Gastrocnemius medialis (tissue), 4 donors: ENCODE measurements at regions not wholly inside any gene's neighbourhood (a gene's known extent, or its start where the extent isn't known, plus 50 kb on each side); places are given as distances from the start of the nearest gene placed in this dataset.

ENCODE experiments used
- ATAC-seq, 2 donors: fragments of 150-250 bp; one replicate each; pipeline ENCODE4 v1.9.1; 2016
- DNase-seq, 2 donors: peaks; one replicate each; pipeline ENCODE4 v3.0.0-alpha.2; 2019
- H3K27ac ChIP-seq, 4 donors: fragments of 200-600 bp; sonication (generic); 1 replicate in 1 of 4; 2 replicates in 3 of 4; pipeline ENCODE4 v1.5.1; 2016 to 2018; ENCODE audit warnings: mild to moderate bottlenecking in 2 of 4, moderate library complexity in 1 of 4
- H3K27me3 ChIP-seq, 3 donors: fragments of 200-600 bp; sonication (generic) in 2 of 3; 1 replicate in 1 of 3; 2 replicates in 2 of 3; pipeline versions ENCODE4 v1.5.1 to v1.6.0; 2016 to 2019; ENCODE audit warnings: mild to moderate bottlenecking in 1 of 3, moderate library complexity in 1 of 3
- H3K36me3 ChIP-seq, 2 donors: fragments of 200-600 bp; sonication (generic) in 1 of 2; one replicate each; pipeline ENCODE4 v1.5.1; 2017 to 2018
- H3K4me1 ChIP-seq, 2 donors: fragments of 200-600 bp; sonication (generic) in 1 of 2; one replicate each; pipeline ENCODE4 v1.5.1; 2016 to 2017; ENCODE audit warnings: mild to moderate bottlenecking in 2 of 2
- H3K4me3 ChIP-seq, 4 donors: fragments of 200-600 bp; sonication (generic) in 3 of 4; 1 replicate in 1 of 4; 2 replicates in 3 of 4; pipeline ENCODE4 v1.5.1; 2016 to 2019; ENCODE audit warnings: mild to moderate bottlenecking in 2 of 4
- H3K9me3 ChIP-seq, 3 donors: fragments of 200-600 bp; sonication (generic) in 2 of 3; 1 replicate in 1 of 3; 2 replicates in 2 of 3; pipeline ENCODE4 v1.5.1; 2016 to 2019
- POLR2A ChIP-seq, 2 donors: fragments of 450-650 bp; IDR thresholded peaks; one replicate each; pipeline ENCODE4 v1.6.1; 2017; ENCODE audit warnings: antibody characterized with exemption in 2 of 2, mild to moderate bottlenecking in 2 of 2, moderate library complexity in 2 of 2
- in situ Hi-C, 4 donors: fragments of 200-750 bp; cut with MboI; loops; one replicate each; pipeline versions ENCODE4 v1.15.0 to v1.8.0; 2017; ENCODE audit warnings: low sequenced_read_pairs in 4 of 4
- intact Hi-C: fragments of 100-400 bp; cut with DNase I; formaldehyde crosslinking; loops from one replicate; pipeline ENCODE4 v1.15.1; 2023; ENCODE audit warnings: low total_unique reads
- TF ChIP-seq, protein P1 (sequence below), 5 experiments: fragments of 450-650 bp in 3 of 5; fragments of 200-600 bp in 2 of 5; sonication (generic) in 2 of 5; IDR thresholded peaks in 4 of 5; conservative IDR thresholded peaks in 1 of 5; 1 replicate in 4 of 5; 2 replicates in 1 of 5; pipeline ENCODE4 v1.5.1; 2016 to 2019; ENCODE audit warnings: antibody characterized with exemption in 5 of 5, mild to moderate bottlenecking in 3 of 5, moderate library complexity in 3 of 5

DNA sequence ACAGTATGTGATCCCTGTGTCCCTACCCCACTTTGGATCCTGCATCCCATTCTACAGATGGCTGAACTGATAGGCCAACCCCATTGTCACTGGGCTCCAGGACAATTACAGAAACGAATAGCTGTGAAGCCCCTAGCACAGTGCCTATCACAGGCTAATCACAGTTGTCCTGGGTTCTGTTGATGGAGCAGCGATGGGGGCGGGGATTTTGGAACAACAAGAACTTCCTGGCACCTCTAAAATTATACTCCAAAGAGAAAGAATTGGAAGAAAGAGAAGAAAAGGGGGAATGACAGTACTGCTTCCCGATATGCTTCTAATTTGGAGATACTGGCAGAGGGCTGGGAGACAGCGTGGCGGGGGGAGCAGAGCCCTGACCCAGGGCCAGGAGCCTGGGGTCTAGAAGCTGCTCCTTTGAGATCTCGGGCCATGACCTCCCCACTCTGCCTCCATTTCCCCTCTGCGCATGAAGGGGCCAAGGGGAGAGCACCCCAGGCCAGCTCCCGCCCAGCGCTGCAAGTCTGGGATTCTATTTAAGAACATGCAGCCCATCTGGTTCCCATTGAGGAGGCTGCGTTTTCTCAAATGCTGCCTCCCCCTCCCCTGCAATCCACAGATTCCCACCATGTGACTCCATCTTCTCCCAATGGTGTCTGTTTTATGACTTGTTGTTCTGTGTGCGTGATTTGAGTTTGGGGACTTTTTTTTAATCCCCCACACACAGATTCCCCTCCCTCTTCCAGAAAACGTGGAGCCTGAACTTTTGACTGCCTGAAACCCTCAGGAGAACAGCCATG is 202.7 kb downstream of the CYP26B1 start:
- H3K27me3 ChIP-seq: no peaks in the 10 kb centered on the region
- H3K9me3 ChIP-seq: no peaks in the 10 kb centered on the region
- peak overlapping the region in 2 of 4 donors; percentile 42 to 49 for H3K27ac ChIP-seq
- DNase-seq: no peak
- H3K4me1 ChIP-seq: peaks cover 32 to 37% of the 10 kb centered on the region in 2 donors
- TF ChIP-seq, protein P1, sequence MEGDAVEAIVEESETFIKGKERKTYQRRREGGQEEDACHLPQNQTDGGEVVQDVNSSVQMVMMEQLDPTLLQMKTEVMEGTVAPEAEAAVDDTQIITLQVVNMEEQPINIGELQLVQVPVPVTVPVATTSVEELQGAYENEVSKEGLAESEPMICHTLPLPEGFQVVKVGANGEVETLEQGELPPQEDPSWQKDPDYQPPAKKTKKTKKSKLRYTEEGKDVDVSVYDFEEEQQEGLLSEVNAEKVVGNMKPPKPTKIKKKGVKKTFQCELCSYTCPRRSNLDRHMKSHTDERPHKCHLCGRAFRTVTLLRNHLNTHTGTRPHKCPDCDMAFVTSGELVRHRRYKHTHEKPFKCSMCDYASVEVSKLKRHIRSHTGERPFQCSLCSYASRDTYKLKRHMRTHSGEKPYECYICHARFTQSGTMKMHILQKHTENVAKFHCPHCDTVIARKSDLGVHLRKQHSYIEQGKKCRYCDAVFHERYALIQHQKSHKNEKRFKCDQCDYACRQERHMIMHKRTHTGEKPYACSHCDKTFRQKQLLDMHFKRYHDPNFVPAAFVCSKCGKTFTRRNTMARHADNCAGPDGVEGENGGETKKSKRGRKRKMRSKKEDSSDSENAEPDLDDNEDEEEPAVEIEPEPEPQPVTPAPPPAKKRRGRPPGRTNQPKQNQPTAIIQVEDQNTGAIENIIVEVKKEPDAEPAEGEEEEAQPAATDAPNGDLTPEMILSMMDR (IDR thresholded peaks at IDR 0.05 in 4 of 5, conservative IDR thresholded peaks at IDR 0.05 in 1 of 5): no peak
- TF ChIP-seq POLR2A (IDR thresholded peaks at IDR 0.05): no peak
- intact Hi-C loops: loop anchor here (5.0 kb wide), 3 partner anchors 198 to 1167 kb away; partner anchors contain the start of genes DYSF and RAB11FIP5
- H3K4me3 ChIP-seq: no peak overlapping the region
- in situ Hi-C loops: no loop called here
- no peak for ATAC-seq
- H3K36me3 ChIP-seq: no peaks in the 10 kb centered on the region

DNA sequence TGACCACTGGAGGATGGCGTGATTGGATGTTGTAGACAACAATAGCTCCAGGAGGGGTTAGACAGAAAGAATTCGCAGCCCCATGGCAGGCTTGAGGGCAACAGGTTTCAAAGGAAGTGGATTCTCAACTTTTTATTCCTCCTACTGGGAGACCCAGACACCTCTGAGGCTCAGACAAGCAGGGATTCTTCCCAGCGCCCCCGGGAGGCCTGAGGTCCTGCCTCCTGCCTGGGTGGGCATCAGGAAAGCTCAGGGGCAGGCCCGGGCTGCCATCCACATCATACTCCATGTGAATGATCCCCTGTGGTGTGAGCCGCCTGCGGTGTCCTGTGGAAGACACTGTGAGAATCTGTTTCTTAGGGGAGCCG is 203.5 kb downstream of the CYP26B1 start:
- ATAC-seq (no peak), DNase-seq (no peak)
- Histone ChIP-seq H3K4me3 (no peak overlapping the region), H3K27ac (peak overlapping the region in 3 of 4 donors; percentile 49 to 92 (median 79)), H3K36me3 (no peaks in the 10 kb centered on the region), H3K9me3 (no peaks in the 10 kb centered on the region), H3K4me1 (peaks cover 41 to 46% of the 10 kb centered on the region in 2 donors), H3K27me3 (no peaks in the 10 kb centered on the region)
- in situ Hi-C loops (no loop called here), intact Hi-C loops (loop anchor here (5.0 kb wide), 3 partner anchors 197 to 1168 kb away; partner anchors contain the start of genes DYSF and RAB11FIP5)
- TF ChIP-seq, protein P1 (IDR thresholded peaks at IDR 0.05 in 4 of 5, conservative IDR thresholded peaks at IDR 0.05 in 1 of 5): no peak
- TF ChIP-seq POLR2A (IDR thresholded peaks at IDR 0.05): no peak

DNA sequence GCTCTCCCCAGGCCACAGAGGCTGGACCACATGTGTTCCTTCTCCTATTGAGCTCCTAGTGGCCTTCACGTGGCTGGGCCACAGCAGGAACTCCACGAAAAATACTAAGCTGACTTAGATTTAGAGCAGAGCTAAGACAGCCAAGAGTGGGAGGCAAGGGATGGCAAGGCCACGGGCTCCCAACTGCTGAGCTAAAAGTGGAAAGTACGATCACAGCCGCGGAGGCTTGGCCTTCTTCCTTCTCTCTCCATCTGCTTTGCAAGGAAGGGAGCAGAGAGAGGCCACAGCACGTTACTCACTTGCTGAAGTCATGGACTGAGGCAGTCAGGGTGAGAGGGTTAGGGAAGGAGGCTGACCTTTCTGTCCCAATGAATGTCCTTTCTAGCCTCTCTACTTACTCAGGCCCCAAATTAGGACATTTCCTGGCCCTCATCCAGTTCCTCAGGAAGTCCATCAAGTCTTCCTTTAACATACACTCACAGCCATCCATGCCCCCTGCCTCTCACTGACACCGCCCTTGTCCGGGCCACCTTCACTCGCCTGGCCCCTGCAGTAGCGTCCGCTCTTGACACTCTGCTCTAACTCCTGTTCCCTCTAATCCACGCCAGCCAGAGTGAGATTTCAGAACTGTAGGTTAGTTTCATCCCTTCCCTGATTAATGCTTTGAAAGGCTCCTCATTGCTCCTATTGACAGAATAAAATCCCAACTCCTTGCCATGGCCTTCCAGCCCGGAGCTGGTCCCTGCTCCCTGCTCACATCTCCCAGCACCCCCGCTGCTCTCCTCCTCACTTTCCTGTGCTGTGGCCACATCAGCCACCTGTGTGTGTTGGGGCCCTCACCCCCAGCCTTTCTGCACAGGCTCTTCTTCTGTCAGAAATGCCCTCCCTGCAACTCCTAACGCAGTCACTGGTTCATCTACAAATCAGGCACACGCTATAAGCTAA is 204.2 kb downstream of the CYP26B1 start:
- TF ChIP-seq POLR2A (IDR thresholded peaks at IDR 0.05): no peak
- TF ChIP-seq, protein P1 (IDR thresholded peaks at IDR 0.05 in 4 of 5, conservative IDR thresholded peaks at IDR 0.05 in 1 of 5): no peak
- Histone ChIP-seq H3K27me3 (no peaks in the 10 kb centered on the region), H3K4me3 (no peak overlapping the region), H3K27ac (peak overlapping the region; percentile 49 to 92 (median 74)), H3K9me3 (no peaks in the 10 kb centered on the region), H3K36me3 (no peaks in the 10 kb centered on the region), H3K4me1 (peaks cover 41 to 49% of the 10 kb centered on the region in 2 donors)
- intact Hi-C loops (loop anchor here (5.0 kb wide), 3 partner anchors 196 to 1169 kb away; partner anchors contain the start of genes DYSF and RAB11FIP5), in situ Hi-C loops (no loop called here)
- ATAC-seq (peak; percentile 9 to 16), DNase-seq (peak; percentile 38 to 64)

DNA sequence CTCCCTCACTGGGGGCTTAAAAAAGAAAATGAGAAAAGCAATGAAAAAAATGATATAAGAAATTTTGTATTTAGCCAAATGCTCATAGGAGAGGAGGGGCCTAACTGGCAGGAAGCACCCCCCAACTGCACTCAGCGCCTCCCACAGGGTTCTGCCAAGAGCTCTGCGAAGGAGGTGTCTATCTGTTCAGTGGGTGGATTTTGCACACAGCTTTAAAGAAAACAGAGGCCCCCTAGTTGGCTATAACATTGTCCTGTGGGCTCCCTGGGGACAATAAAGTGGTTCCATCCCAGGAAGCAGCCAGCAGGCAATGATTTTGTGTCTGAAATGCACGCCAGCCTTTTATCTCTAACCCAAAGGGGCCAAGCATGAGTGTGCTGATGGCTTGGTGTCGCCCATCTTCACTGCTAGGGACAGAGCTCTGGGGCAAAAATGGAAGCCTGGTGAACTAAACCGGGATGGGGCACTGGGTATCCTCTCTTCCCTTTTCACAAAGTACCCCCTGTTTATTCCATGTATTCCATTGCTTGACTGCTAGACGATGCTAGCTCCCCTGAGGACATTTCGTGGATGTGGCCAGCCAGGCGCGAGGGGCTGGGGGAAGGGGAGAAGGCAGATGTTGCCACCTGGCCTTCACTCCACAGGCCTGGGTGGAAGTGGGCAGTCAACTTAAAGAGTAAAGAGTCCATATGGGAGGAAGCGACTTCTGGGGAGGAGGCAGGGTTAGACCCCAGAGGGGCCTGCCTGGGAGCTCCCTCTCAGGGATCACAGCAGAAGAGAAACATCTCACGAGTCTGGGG is 205.7 kb downstream of the CYP26B1 start:
- in situ Hi-C loops: no loop called here
- Histone ChIP-seq H3K27ac (peak overlapping the region; percentile 89 to 92 (median 90)), H3K9me3 (no peaks in the 10 kb centered on the region), H3K36me3 (no peaks in the 10 kb centered on the region), H3K4me3 (no peak overlapping the region), H3K27me3 (no peaks in the 10 kb centered on the region), H3K4me1 (peaks cover 41 to 53% of the 10 kb centered on the region in 2 donors)
- no peak for ATAC-seq
- intact Hi-C loops: loop anchor here (2.0 to 5.0 kb wide), 4 partner anchors 59 to 1170 kb away; partner anchors contain the start of genes DYSF and RAB11FIP5
- no peak for DNase-seq
- TF ChIP-seq POLR2A (IDR thresholded peaks at IDR 0.05): no peak
- TF ChIP-seq, protein P1 (IDR thresholded peaks at IDR 0.05 in 4 of 5, conservative IDR thresholded peaks at IDR 0.05 in 1 of 5): no peak
